IMR-90 (cell line): ENCODE measurements at regions not wholly inside any gene's neighbourhood (a gene's known extent, or its start where the extent isn't known, plus 50 kb on each side); places are given as distances from the start of the nearest gene placed in this dataset.

Experiments
- ATAC-seq: fragments of 200-7000 bp; cut with Tn5 transposase; 2 replicates; pipeline ENCODE4 v1.9.1; 2020; ENCODE audit warnings: low read depth, mild to moderate bottlenecking, moderate library complexity
- BruUV-seq: library from RNA; stranded (reverse); fragments of 400-500 nt; replicated peaks from 2 replicates; lab custom pipeline; 2021; lab: Mats Ljungman, UMichigan
- CTCF ChIA-PET: fragments of 300-600 bp; formaldehyde crosslinking; extraction: SDS; loops from one replicate; lab custom pipeline; 2021; ENCODE audit warnings: antibody characterized with exemption; lab: Yijun Ruan, JAX
- POLR2A ChIA-PET: fragments of 300-600 bp; sonication (Branson Sonifier 250); formaldehyde crosslinking; loops from one replicate; lab custom pipeline; 2022; ENCODE audit warnings: antibody characterized with exemption; ENCODE audit not compliant: unreplicated experiment; lab: Charles Lee
- DNase-seq: peaks from one replicate; pipeline ENCODE4 v3.0.0; 2013
- H2AFZ ChIP-seq: replicated peaks from 2 replicates; pipeline ENCODE3; 2013; ENCODE audit warnings: low read length, mild to moderate bottlenecking; ENCODE audit not compliant: poor library complexity
- H2AK5ac ChIP-seq: 2 replicates; pipeline ENCODE4 v1.6.1; 2013; ENCODE audit warnings: low read depth, low read length, inconsistent platforms
- H2AK9ac ChIP-seq: replicated peaks from 2 replicates; pipeline ENCODE3; 2013; ENCODE audit warnings: mild to moderate bottlenecking, low read depth, low read length, moderate library complexity; ENCODE audit not compliant: poor library complexity
- H2BK120ac ChIP-seq: 2 replicates; pipeline ENCODE4 v1.6.1; 2013; ENCODE audit warnings: low read depth, low read length, inconsistent platforms
- H2BK15ac ChIP-seq: 3 replicates; pipeline ENCODE4 v1.6.1; 2013; ENCODE audit warnings: low read depth, low read length, inconsistent platforms
- H2BK20ac ChIP-seq: 2 replicates; pipeline ENCODE4 v1.6.1; 2013; ENCODE audit warnings: low read depth, mild to moderate bottlenecking, inconsistent platforms, low read length, moderate library complexity
- H2BK5ac ChIP-seq: 2 replicates; pipeline ENCODE4 v1.6.1; 2013; ENCODE audit warnings: mild to moderate bottlenecking, low read depth, low read length, inconsistent platforms; ENCODE audit not compliant: poor library complexity, severe bottlenecking
- H3K14ac ChIP-seq: replicated peaks from 2 replicates; pipeline ENCODE4 v1.6.1; 2013; ENCODE audit warnings: low read depth, low read length, inconsistent platforms
- H3K18ac ChIP-seq: 2 replicates; pipeline ENCODE4 v1.6.1; 2013; ENCODE audit warnings: low read depth, low read length, control low read depth
- H3K23ac ChIP-seq: 2 replicates; pipeline ENCODE4 v1.6.1; 2013; ENCODE audit warnings: low read depth, low read length, inconsistent platforms
- H3K27ac ChIP-seq: 2 replicates; pipeline ENCODE4 v1.5.1; 2013; ENCODE audit warnings: mild to moderate bottlenecking, control low read depth, low read length; ENCODE audit not compliant: insufficient read depth
- H3K27me3 ChIP-seq: 2 replicates; pipeline ENCODE4 v1.6.1; 2013; ENCODE audit warnings: low read length; ENCODE audit not compliant: control insufficient read depth, insufficient read depth
- H3K36me3 ChIP-seq: 2 replicates; pipeline ENCODE4 v1.6.1; 2013; ENCODE audit warnings: low read length, mixed read lengths; ENCODE audit not compliant: control insufficient read depth, insufficient read depth
- H3K4ac ChIP-seq: 2 replicates; pipeline ENCODE4 v1.6.1; 2013; ENCODE audit warnings: low read depth, low read length, inconsistent platforms
- H3K4me1 ChIP-seq: 2 replicates; pipeline ENCODE4 v1.6.1; 2013; ENCODE audit warnings: low read length, mixed read lengths; ENCODE audit not compliant: control insufficient read depth, insufficient read depth
- H3K4me2 ChIP-seq: 2 replicates; pipeline ENCODE4 v1.6.1; 2013; ENCODE audit warnings: low read depth, mild to moderate bottlenecking, control low read depth, low read length, moderate library complexity
- H3K4me3 ChIP-seq: 2 replicates; pipeline ENCODE4 v1.5.1; 2013; ENCODE audit warnings: low read depth, mild to moderate bottlenecking, control low read depth, low read length, moderate library complexity; ENCODE audit not compliant: insufficient read depth
- H3K56ac ChIP-seq: 2 replicates; pipeline ENCODE4 v1.6.1; 2013; ENCODE audit warnings: low read length, inconsistent platforms; ENCODE audit not compliant: insufficient read depth; ENCODE audit errors: extremely low read depth
- H3K79me1 ChIP-seq, 2 experiments: 2 replicates each; pipeline ENCODE4 v1.6.1; 2013; ENCODE audit warnings: low read length in 2 of 2, inconsistent platforms in 1 of 2, low read depth in 1 of 2
- H3K9ac ChIP-seq: 2 replicates; pipeline ENCODE4 v1.6.1; 2013; ENCODE audit warnings: low read depth, low read length, control low read depth
- H3K9me1 ChIP-seq: 2 replicates; pipeline ENCODE4 v1.6.1; 2013; ENCODE audit warnings: low read length, inconsistent platforms; ENCODE audit not compliant: insufficient read depth
- H3K9me3 ChIP-seq: 2 replicates; pipeline ENCODE4 v1.6.1; 2013; ENCODE audit warnings: low read length; ENCODE audit not compliant: control insufficient read depth, insufficient read depth
- H4K20me1 ChIP-seq: 2 replicates; pipeline ENCODE4 v1.6.1; 2013; ENCODE audit warnings: low read length, inconsistent platforms; ENCODE audit not compliant: insufficient read depth
- H4K5ac ChIP-seq: 2 replicates; pipeline ENCODE4 v1.6.1; 2013; ENCODE audit warnings: mild to moderate bottlenecking, low read depth, low read length, control low read depth
- H4K8ac ChIP-seq, 2 experiments: 2 replicates each; pipeline ENCODE4 v1.6.1; 2013; ENCODE audit warnings: low read depth in 2 of 2, low read length in 2 of 2, control low read depth in 1 of 2, inconsistent platforms in 1 of 2
- H4K91ac ChIP-seq: 2 replicates; pipeline ENCODE4 v1.6.1; 2013; ENCODE audit warnings: low read depth, low read length, inconsistent platforms; ENCODE audit not compliant: insufficient read depth
- BHLHE40 ChIP-seq: fragments of 150-350 bp; IDR thresholded peaks from 2 replicates; pipeline ENCODE4 v1.6.1; 2016; ENCODE audit warnings: mild to moderate bottlenecking, low read depth, low read length
- FOS ChIP-seq: fragments of 150-350 bp; IDR thresholded peaks from 2 replicates; pipeline ENCODE4 v1.6.1; 2016; ENCODE audit warnings: low read depth, low read length
- WGBS, 2 experiments: methylation state at CpG; one replicate each; pipeline versions ENCODE4 v1.1.5 to v1.1.7; 2013; ENCODE audit warnings: missing lambda C conversion rate in 2 of 2; ENCODE audit not compliant: insufficient read length in 1 of 2; ENCODE audit errors: extremely low coverage in 2 of 2; 5-methylcytosine and 5-hydroxymethylcytosine counted together
- dilution Hi-C: fragments of 300-500 bp; cut with HindIII; formaldehyde crosslinking; loops from one replicate; pipeline ENCODE4 v1.14.3; 2018; ENCODE audit warnings: low sequenced_read_pairs; ENCODE audit not compliant: unreplicated experiment
- in situ Hi-C: fragments of 300-500 bp; cut with MboI; formaldehyde crosslinking; loops from 3 replicates; pipeline ENCODE4 v1.14.3; 2019; ENCODE audit warnings: low sequenced_read_pairs, inconsistent platforms, mixed read lengths
- intact Hi-C: fragments of 100-400 bp; cut with micrococcal nuclease; formaldehyde crosslinking; loops from 2 replicates; pipeline ENCODE4 v1.10.0; 2022

GRCh38 chr13:31627097-31627845 is 112.1 kb upstream of the RXFP2 start:
- TF ChIP-seq FOS (no peak), BHLHE40 (no peak)
- Histone ChIP-seq H3K23ac (no peak overlapping the region), H3K18ac (no peak overlapping the region; the same call in 1 of the 2 replicates), H3K56ac (no peak overlapping the region), H4K8ac (no peak overlapping the region), H3K4me2 (peak overlapping the region; percentile 44; the same call in 1 of the 2 replicates), H3K79me1 (no peaks in the 10 kb centered on the region), H3K27ac (no peak overlapping the region), H2AFZ (no peak overlapping the region), H2AK5ac (no peak overlapping the region), H3K4ac (no peak overlapping the region), H2AK9ac (no peak overlapping the region), H4K5ac (no peak overlapping the region), H2BK5ac (peak overlapping the region; percentile 7), H4K20me1 (no peaks in the 10 kb centered on the region), H2BK120ac (no peak overlapping the region), H3K4me1 (peaks cover 5% of the 10 kb centered on the region; the same call in 1 of the 2 replicates), H3K4me3 (no peak overlapping the region), H2BK15ac (no peak overlapping the region), H3K9me1 (no peaks in the 10 kb centered on the region; the same call in 1 of the 2 replicates), H3K9me3 (no peaks in the 10 kb centered on the region), H3K9ac (no peak overlapping the region), H4K91ac (no peak overlapping the region), H3K27me3 (no peaks in the 10 kb centered on the region), H3K14ac (no peak overlapping the region), H2BK20ac (no peak overlapping the region), H3K36me3 (no peaks in the 10 kb centered on the region)
- POLR2A ChIA-PET, result no interaction called here
- CTCF ChIA-PET, result no interaction called here
- DNase-seq (peak; percentile 39), ATAC-seq (no peak; the same call in 1 of the 2 replicates)
- WGBS, 2 experiments, result no CpG with 5 or more reads among the region's 3 CpGs
- dilution Hi-C loops, result no loop called here
- no TSS peak for BruUV-seq
- intact Hi-C loops, result no loop called here
- in situ Hi-C loops, result no loop called here
